ENCODE measurements at regions not wholly inside any gene's neighbourhood (a gene's known extent, or its start where the extent isn't known, plus 50 kb on each side); places are given as distances from the start of the nearest gene placed in this dataset.

GRCh38 chr2:240292035-240292574, 143.4 kb upstream of the GPC1 start:
- Histone ChIP-seq H3K4me3 (no peak overlapping the region), H2AFZ (no peak overlapping the region), H3K4me2 (no peak overlapping the region), H3K4me1 (ENCODE audit: insufficient read depth) (no peaks in the 10 kb centered on the region), H3K9me3 (ENCODE audit: low read depth) (no peaks in the 10 kb centered on the region), H4K20me1 (ENCODE audit: insufficient read depth, poor library complexity, severe bottlenecking) (no peaks in the 10 kb centered on the region), H3K9me2 (replicated peaks; ENCODE audit: insufficient read depth) (no peaks in the 10 kb centered on the region), H3K27ac (no peak overlapping the region), H3K36me3 (replicated peaks; ENCODE audit: insufficient read depth, low read depth) (no peaks in the 10 kb centered on the region), H3K27me3 (no peaks in the 10 kb centered on the region), H3K79me2 (no peaks in the 10 kb centered on the region)
- no peak for DNase-seq (ENCODE audit: low spot score)
- TF ChIP-seq EZH2phosphoT487 (IDR thresholded peaks at IDR 0.05; ENCODE audit: low read depth, severe bottlenecking, unreplicated experiment) (no peak), EZH2 (IDR thresholded peaks at IDR 0.05; ENCODE audit: borderline replicate concordance) (no peak)
- 79% methylated on average over 7 of the region's 8 CpGs for WGBS (ENCODE audit: low lambda C conversion rate, missing lambda C conversion rate)

DNA sequence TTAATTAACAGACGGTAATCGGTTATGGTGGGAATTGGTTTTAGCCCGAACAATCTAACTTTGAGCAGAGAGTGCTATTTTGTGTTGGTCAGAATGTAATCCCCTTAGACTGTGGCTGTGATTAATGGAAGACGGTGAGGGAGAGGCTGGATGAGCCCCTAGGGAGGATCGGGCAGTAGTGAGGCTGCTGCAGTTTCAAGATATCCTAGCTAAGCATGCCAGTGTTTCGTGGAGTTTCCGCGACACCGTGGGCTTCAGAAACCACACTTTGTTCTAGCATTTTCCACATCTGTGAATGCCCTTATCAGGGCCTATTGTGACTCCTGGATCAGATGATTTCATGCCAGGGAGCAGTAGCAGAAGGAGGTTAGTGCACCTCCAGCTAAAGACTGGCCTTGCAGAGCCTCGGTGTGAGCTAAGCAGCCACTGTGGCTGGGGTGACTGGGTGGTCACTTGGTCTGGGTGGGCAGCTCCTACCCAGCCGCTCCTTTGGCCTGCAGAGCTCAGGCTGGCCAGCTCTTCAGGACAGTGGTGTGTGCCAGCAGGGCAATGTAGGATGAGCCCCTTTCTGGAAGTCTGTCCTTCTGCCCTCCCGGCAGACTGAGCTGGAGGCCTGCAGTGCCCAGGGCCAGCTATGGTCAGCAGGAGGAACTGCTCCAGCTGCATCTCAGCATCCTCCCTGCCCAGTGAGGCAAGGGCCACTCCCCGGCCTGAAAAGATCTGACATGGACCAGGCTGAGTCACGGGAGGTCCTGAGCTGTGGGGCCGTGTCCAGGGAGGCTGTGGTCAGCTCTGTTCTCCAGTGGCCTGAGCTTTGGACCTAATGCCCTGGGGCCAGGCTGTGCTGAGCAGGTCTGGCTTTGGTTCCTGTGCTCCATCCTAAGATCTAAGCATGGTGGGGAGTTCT, 142.6 kb upstream of the GPC1 start:
- no peaks in the 10 kb centered on the region for H3K27me3 ChIP-seq
- H2AFZ ChIP-seq = no peak overlapping the region

GRCh38 chr2:240293557-240294461, 141.7 kb upstream of the GPC1 start:
- no peak overlapping the region for H3K4me2 ChIP-seq
- no peak overlapping the region for H2AFZ ChIP-seq
- H3K79me2 ChIP-seq = no peaks in the 10 kb centered on the region

More for the DNA sequence above, 142.6 kb upstream of the GPC1 start:
- no peaks in the 10 kb centered on the region for H3K4me1 ChIP-seq (ENCODE audit: insufficient read depth)
- WGBS (ENCODE audit: low lambda C conversion rate, missing lambda C conversion rate) = 83% methylated on average over 15 of the region's 15 CpGs
- H3K27ac ChIP-seq = no peak overlapping the region
- no peaks in the 10 kb centered on the region for H3K9me3 ChIP-seq (ENCODE audit: low read depth)
- no peaks in the 10 kb centered on the region for H4K20me1 ChIP-seq (ENCODE audit: insufficient read depth, poor library complexity, severe bottlenecking)
- no peak for DNase-seq (ENCODE audit: low spot score)
- no peak overlapping the region for H3K4me2 ChIP-seq
- no peaks in the 10 kb centered on the region for H3K79me2 ChIP-seq
- H3K9me2 ChIP-seq (replicated peaks; ENCODE audit: insufficient read depth) = no peaks in the 10 kb centered on the region
- TF ChIP-seq EZH2 (IDR thresholded peaks at IDR 0.05; ENCODE audit: borderline replicate concordance) (no peak), EZH2phosphoT487 (IDR thresholded peaks at IDR 0.05; ENCODE audit: low read depth, severe bottlenecking, unreplicated experiment) (no peak)
- TF ChIP-seq, protein P1, sequence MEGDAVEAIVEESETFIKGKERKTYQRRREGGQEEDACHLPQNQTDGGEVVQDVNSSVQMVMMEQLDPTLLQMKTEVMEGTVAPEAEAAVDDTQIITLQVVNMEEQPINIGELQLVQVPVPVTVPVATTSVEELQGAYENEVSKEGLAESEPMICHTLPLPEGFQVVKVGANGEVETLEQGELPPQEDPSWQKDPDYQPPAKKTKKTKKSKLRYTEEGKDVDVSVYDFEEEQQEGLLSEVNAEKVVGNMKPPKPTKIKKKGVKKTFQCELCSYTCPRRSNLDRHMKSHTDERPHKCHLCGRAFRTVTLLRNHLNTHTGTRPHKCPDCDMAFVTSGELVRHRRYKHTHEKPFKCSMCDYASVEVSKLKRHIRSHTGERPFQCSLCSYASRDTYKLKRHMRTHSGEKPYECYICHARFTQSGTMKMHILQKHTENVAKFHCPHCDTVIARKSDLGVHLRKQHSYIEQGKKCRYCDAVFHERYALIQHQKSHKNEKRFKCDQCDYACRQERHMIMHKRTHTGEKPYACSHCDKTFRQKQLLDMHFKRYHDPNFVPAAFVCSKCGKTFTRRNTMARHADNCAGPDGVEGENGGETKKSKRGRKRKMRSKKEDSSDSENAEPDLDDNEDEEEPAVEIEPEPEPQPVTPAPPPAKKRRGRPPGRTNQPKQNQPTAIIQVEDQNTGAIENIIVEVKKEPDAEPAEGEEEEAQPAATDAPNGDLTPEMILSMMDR (IDR thresholded peaks at IDR 0.05; ENCODE audit: poor library complexity) = no peak
- no peak overlapping the region for H3K4me3 ChIP-seq
- no peaks in the 10 kb centered on the region for H3K36me3 ChIP-seq (replicated peaks; ENCODE audit: insufficient read depth, low read depth)

More at GRCh38 chr2:240293557-240294461, 141.7 kb upstream of the GPC1 start:
- Histone ChIP-seq H3K9me2 (replicated peaks; ENCODE audit: insufficient read depth) (no peaks in the 10 kb centered on the region), H3K9me3 (ENCODE audit: low read depth) (no peaks in the 10 kb centered on the region), H3K27me3 (no peaks in the 10 kb centered on the region), H3K4me1 (ENCODE audit: insufficient read depth) (no peaks in the 10 kb centered on the region), H3K27ac (no peak overlapping the region), H3K36me3 (replicated peaks; ENCODE audit: insufficient read depth, low read depth) (no peaks in the 10 kb centered on the region), H3K4me3 (no peak overlapping the region), H4K20me1 (ENCODE audit: insufficient read depth, poor library complexity, severe bottlenecking) (no peaks in the 10 kb centered on the region)
- TF ChIP-seq EZH2 (IDR thresholded peaks at IDR 0.05; ENCODE audit: borderline replicate concordance) = no peak
- TF ChIP-seq, protein P1 (IDR thresholded peaks at IDR 0.05; ENCODE audit: poor library complexity) = no peak
- no peak for TF ChIP-seq EZH2phosphoT487 (IDR thresholded peaks at IDR 0.05; ENCODE audit: low read depth, severe bottlenecking, unreplicated experiment)
- 71% methylated on average over 24 of the region's 24 CpGs for WGBS (ENCODE audit: low lambda C conversion rate, missing lambda C conversion rate)
- DNase-seq (ENCODE audit: low spot score) = no peak
